LNCaP clone FGC (cell line): ENCODE measurements at regions not wholly inside any gene's neighbourhood (a gene's known extent, or its start where the extent isn't known, plus 50 kb on each side); places are given as distances from the start of the nearest gene placed in this dataset.

Experiments
- DNase-seq: peaks from one replicate; pipeline ENCODE4 v3.0.0-alpha.2; 2011; ENCODE audit warnings: low read depth
- H3K4me3 ChIP-seq: 2 replicates; pipeline ENCODE4 v1.5.1; 2011; ENCODE audit warnings: mild to moderate bottlenecking, low read depth, low read length, control low read depth
- TF ChIP-seq, protein P1 (sequence below): IDR thresholded peaks from 2 replicates; pipeline ENCODE4 v1.5.1; 2012; ENCODE audit warnings: mild to moderate bottlenecking; ENCODE audit not compliant: control insufficient read depth, insufficient read depth; ENCODE audit errors: extremely low read depth

DNA sequence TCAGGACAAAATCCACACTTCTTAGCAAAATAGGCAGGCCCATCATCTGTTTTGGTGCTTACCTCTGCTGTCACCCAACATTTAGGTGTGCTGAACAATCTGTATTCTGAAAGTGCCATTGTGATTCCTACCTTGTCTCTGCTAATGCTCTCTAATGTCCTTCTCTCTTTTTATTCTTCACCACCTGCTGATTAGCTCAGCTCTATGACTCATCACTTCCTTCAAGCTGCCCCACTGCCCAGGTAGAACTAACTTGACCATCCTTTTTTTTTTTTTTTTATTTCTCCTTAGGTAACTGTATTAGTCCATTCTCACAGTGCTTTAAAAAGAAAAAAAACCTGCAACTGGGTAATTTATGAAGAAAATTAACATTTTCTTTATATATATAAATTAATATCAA lies 478.7 kb upstream of the POU3F3 start:
- TF ChIP-seq, protein P1, sequence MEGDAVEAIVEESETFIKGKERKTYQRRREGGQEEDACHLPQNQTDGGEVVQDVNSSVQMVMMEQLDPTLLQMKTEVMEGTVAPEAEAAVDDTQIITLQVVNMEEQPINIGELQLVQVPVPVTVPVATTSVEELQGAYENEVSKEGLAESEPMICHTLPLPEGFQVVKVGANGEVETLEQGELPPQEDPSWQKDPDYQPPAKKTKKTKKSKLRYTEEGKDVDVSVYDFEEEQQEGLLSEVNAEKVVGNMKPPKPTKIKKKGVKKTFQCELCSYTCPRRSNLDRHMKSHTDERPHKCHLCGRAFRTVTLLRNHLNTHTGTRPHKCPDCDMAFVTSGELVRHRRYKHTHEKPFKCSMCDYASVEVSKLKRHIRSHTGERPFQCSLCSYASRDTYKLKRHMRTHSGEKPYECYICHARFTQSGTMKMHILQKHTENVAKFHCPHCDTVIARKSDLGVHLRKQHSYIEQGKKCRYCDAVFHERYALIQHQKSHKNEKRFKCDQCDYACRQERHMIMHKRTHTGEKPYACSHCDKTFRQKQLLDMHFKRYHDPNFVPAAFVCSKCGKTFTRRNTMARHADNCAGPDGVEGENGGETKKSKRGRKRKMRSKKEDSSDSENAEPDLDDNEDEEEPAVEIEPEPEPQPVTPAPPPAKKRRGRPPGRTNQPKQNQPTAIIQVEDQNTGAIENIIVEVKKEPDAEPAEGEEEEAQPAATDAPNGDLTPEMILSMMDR: no peak
- no peak overlapping the region for H3K4me3 ChIP-seq
- DNase-seq: no peak

DNA sequence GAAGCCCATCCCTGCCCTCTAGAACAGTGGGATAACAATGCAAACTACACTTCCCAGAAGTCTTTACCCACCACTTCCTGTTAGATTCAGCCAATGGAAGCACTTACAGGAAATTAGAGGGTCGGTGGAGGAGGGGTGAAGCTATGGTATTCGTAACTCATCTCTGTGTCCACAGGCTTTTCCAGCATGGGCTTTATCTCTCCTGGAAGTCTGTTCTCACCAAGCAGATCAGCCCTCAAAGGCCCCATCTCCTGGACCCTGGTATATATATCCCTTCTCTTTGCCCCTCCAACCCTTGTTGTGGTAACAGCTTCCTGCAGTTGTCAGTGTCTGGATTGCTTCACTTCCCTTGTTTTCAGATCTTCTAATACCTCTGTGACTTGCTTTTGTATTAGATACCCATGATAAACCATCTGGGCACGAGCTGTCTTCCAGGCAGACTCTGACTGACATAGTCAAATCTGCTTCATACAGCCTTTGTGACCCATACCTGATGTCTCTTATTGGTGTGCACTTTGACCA lies 475.0 kb upstream of the POU3F3 start:
- TF ChIP-seq, protein P1: no peak
- peak overlapping the region; percentile 39 for H3K4me3 ChIP-seq
- DNase-seq: no peak

DNA sequence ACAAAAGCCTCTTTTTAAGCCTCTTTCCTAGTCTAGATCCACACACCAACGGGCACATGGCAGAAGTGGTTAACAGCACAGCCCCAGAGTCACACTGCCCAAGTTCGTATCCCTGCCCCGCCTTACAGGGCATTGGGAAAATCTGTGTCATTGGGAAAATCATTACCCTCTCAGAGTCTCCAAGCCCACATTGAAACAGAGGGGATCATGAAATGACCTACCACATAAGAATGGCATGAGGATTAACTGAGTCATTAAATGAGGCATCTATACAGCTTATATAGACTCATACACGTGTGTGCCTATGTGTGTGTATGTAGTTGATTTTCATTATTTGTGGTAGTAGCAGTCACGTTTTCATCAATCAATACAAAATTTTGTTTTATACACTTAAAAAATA lies 469.0 kb upstream of the POU3F3 start:
- no peak overlapping the region for H3K4me3 ChIP-seq
- DNase-seq: no peak
- TF ChIP-seq, protein P1: no peak

DNA sequence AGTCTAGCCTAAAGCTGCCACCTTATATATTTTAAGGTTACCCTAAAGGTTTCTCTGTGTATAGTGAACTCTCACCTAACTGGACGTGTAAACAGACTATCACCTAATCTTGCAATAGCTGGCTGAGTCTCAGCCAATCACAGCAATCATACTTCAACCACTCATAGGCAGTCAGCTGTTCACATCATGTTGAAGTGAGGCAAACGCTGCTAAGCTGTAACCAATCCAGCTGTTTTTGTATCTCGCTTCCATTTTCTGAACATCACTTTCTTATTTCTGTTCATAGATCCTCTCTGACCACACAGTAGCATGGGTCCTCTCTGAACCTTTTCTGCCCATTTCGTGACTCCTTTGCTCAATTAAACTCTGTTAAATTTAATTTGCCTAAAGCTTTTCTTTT lies 468.2 kb upstream of the POU3F3 start:
- TF ChIP-seq, protein P1: no peak
- H3K4me3 ChIP-seq: no peak overlapping the region
- DNase-seq: no peak

DNA sequence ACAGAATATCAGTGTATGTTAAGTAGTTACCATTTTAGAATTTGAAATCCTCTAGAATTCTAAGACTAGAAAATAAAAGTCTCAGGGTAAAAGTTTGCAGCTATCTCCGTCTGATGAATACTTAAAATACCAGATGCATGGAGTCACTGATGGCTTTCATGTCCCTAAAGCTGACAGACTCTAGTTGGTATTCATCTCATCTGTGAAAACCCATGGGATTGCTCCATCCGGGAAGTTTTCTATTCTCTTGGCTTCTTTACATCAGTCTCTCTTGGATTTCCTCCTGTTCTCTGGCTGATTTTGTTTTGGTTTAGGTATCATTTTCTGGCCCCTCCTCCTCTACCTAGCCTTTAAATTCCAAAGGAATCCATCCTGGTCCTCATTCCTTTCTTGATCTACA lies 465.6 kb upstream of the POU3F3 start:
- H3K4me3 ChIP-seq: no peak overlapping the region
- no peak for DNase-seq
- TF ChIP-seq, protein P1: no peak

DNA sequence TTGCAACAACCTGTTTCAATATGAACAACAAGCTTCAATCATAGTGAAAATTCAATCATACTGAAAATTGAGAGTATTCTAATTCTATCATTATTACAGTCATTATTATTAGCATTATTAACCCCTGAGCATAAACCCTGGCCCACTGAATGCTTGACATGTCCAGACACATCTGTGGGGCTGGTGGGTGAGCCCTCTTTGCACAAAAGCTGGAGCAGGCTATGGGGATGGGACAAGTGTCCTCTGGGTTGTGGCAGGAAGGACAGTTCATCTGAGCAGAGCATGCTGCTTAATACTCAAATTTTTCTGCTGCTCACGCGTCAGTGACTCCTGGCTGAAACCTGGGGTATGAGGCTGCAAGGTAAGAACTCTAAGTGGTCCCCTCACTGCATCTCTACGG lies 451.1 kb upstream of the POU3F3 start:
- no peak overlapping the region for H3K4me3 ChIP-seq
- DNase-seq: no peak
- TF ChIP-seq, protein P1: no peak

DNA sequence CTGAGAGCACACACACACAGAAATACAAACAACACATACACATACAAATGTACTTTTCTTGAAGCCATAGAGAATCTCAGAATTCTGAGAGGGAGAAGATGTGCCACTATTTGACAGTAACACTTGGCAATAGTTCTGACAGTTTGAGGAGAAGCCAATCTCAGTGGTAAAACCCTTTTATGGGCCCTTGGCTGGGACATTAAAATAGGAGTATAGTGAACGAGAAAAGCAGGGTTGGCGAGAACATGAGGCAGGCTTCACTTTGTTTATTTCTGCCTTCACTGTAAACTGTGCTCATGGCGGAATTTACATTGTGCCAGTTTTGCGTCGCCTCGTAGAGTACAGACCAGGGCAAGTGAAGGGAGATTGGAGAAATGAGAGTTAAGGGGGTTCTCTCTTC lies 449.4 kb upstream of the POU3F3 start:
- no peak overlapping the region for H3K4me3 ChIP-seq
- DNase-seq: peak; percentile 72
- TF ChIP-seq, protein P1: no peak
